A673 (cell line): ENCODE measurements at regions not wholly inside any gene's neighbourhood (a gene's known extent, or its start where the extent isn't known, plus 50 kb on each side); places are given as distances from the start of the nearest gene placed in this dataset.

Experiments used
- BruUV-seq: library from RNA; stranded (reverse); fragments of 400-500 nt; replicated peaks from 2 replicates; lab custom pipeline; 2021; lab: Mats Ljungman, UMichigan
- CTCF ChIA-PET: fragments of 300-600 bp; sonication (Branson Sonifier 250); formaldehyde crosslinking; loops from one replicate; lab custom pipeline; 2022; ENCODE audit warnings: antibody characterized with exemption; lab: Charles Lee
- POLR2A ChIA-PET: fragments of 300-600 bp; sonication (Branson Sonifier 250); formaldehyde crosslinking; loops from one replicate; lab custom pipeline; 2022; ENCODE audit warnings: antibody characterized with exemption; ENCODE audit not compliant: low non-redundant PET; lab: Charles Lee
- DNase-seq: peaks from one replicate; pipeline ENCODE4 v3.0.0-alpha.2; 2015; ENCODE audit warnings: low spot score
- H3K27ac ChIP-seq: fragments of 200-600 bp; sonication (generic); 2 replicates; pipeline ENCODE4 v1.5.1; 2016; ENCODE audit warnings: mixed run types, low read depth, mild to moderate bottlenecking, mixed read lengths, antibody characterized with exemption, low read length; ENCODE audit not compliant: poor library complexity, severe bottlenecking
- H3K27me3 ChIP-seq: fragments of 200-600 bp; sonication (generic); replicated peaks from 2 replicates; pipeline ENCODE4 v1.6.1; 2017; ENCODE audit warnings: mixed run types, low read depth, mild to moderate bottlenecking, mixed read lengths, antibody characterized with exemption, low read length; ENCODE audit not compliant: insufficient read depth, poor library complexity
- H3K36me3 ChIP-seq: fragments of 200-600 bp; sonication (generic); 2 replicates; pipeline ENCODE4 v1.6.1; 2016; ENCODE audit warnings: mixed run types, mild to moderate bottlenecking, mixed read lengths, antibody characterized with exemption, low read length; ENCODE audit not compliant: insufficient read depth, poor library complexity, severe bottlenecking
- H3K4me1 ChIP-seq: fragments of 200-600 bp; sonication (generic); 2 replicates; pipeline ENCODE4 v1.6.1; 2017; ENCODE audit warnings: mixed run types, mild to moderate bottlenecking, mixed read lengths, antibody characterized with exemption, low read length; ENCODE audit not compliant: insufficient read depth, poor library complexity, severe bottlenecking
- H3K4me3 ChIP-seq: fragments of 200-600 bp; sonication (generic); 2 replicates; pipeline ENCODE4 v1.5.1; 2016; ENCODE audit warnings: low read depth, mixed run types, mild to moderate bottlenecking, mixed read lengths, low read length; ENCODE audit not compliant: poor library complexity, severe bottlenecking
- H3K9me3 ChIP-seq: fragments of 200-600 bp; sonication (generic); 2 replicates; pipeline ENCODE4 v1.6.1; 2016; ENCODE audit warnings: mixed run types, low read depth, mild to moderate bottlenecking, mixed read lengths, antibody characterized with exemption, low read length; ENCODE audit not compliant: poor library complexity, severe bottlenecking
- CTCF ChIP-seq: fragments of 300-800, 200-600 bp; sonication (generic); conservative IDR thresholded peaks from 2 replicates; pipeline ENCODE4 v1.5.1; 2017; ENCODE audit warnings: low read depth, mild to moderate bottlenecking, antibody characterized with exemption, low read length, moderate library complexity, mixed read lengths
- EZH2 ChIP-seq: fragments of 200-600 bp; sonication (generic); IDR thresholded peaks from 2 replicates; pipeline ENCODE4 v1.6.1; 2017; ENCODE audit warnings: borderline replicate concordance, low read depth, mild to moderate bottlenecking, mixed read lengths, antibody characterized with exemption, low read length; ENCODE audit not compliant: poor library complexity, severe bottlenecking
- intact Hi-C: fragments of 100-400 bp; cut with micrococcal nuclease; formaldehyde crosslinking; loops from one replicate; pipeline ENCODE4 v1.10.0; 2022; ENCODE audit not compliant: unreplicated experiment

GRCh38 chr18:64488698-64489097 lies 339.8 kb upstream of the LINC00305 start:
- H3K36me3 ChIP-seq = no peaks in the 10 kb centered on the region
- TF ChIP-seq EZH2 (no peak), CTCF (no peak)
- no TSS peak for BruUV-seq
- ChIA-PET POLR2A (no interaction called here), CTCF (interaction anchor here (0.6 kb wide), 1 partner anchor 450 kb away, joined by 7 read pairs; no protein-coding TSS in a partner anchor)
- no peaks in the 10 kb centered on the region for H3K27me3 ChIP-seq
- H3K4me3 ChIP-seq = no peak overlapping the region
- H3K9me3 ChIP-seq = no peaks in the 10 kb centered on the region
- H3K27ac ChIP-seq = no peak overlapping the region
- intact Hi-C loops = no loop called here
- no peaks in the 10 kb centered on the region for H3K4me1 ChIP-seq
- DNase-seq = no peak

- Histone ChIP-seq H3K27me3 (no peaks in the 10 kb centered on the region), H3K4me3 (no peak overlapping the region), H3K9me3 (no peaks in the 10 kb centered on the region), H3K27ac (no peak overlapping the region), H3K4me1 (peaks cover 6% of the 10 kb centered on the region), H3K36me3 (no peaks in the 10 kb centered on the region)
- DNase-seq = peak; percentile 7
- intact Hi-C loops = no loop called here
- POLR2A ChIA-PET = no interaction called here
- CTCF ChIA-PET = no interaction called here
- BruUV-seq = no TSS peak
- TF ChIP-seq EZH2 = no peak
- no peak for TF ChIP-seq CTCF
Measured at GRCh38 chr18:64474773-64475172, 325.9 kb upstream of the LINC00305 start.

GRCh38 chr18:64474255-64474654 lies 325.4 kb upstream of the LINC00305 start:
- BruUV-seq = no TSS peak
- TF ChIP-seq CTCF (no peak), EZH2 (no peak)
- intact Hi-C loops = no loop called here
- no peak overlapping the region for H3K27ac ChIP-seq
- no peak for DNase-seq
- no peak overlapping the region for H3K4me3 ChIP-seq
- no peaks in the 10 kb centered on the region for H3K27me3 ChIP-seq
- no peaks in the 10 kb centered on the region for H3K9me3 ChIP-seq
- peaks cover 6% of the 10 kb centered on the region for H3K4me1 ChIP-seq
- CTCF ChIA-PET = no interaction called here
- H3K36me3 ChIP-seq = no peaks in the 10 kb centered on the region
- POLR2A ChIA-PET = interaction anchor here (0.6 kb wide), 1 partner anchor 396 kb away, joined by 3 read pairs; no protein-coding TSS in a partner anchor
